ENCODE measurements at regions not wholly inside any gene's neighbourhood (a gene's known extent, or its start where the extent isn't known, plus 50 kb on each side); places are given as distances from the start of the nearest gene placed in this dataset.

GRCh38 chr3:31444220-31445142 lies 88.2 kb upstream of the STT3B start:
- Histone ChIP-seq H3K4me2 (no peak overlapping the region), H3K27ac (no peak overlapping the region), H3K4me3 (no peak overlapping the region), H3K9me3 (no peaks in the 10 kb centered on the region), H3K4me1 (no peaks in the 10 kb centered on the region)
- POLR2A ChIA-PET: no interaction called here
- ATAC-seq (no peak), DNase-seq (ENCODE audit: low read depth in 1 of 2, low spot score in 1 of 2) (no peak), FAIRE-seq (no peak)
- CTCF ChIA-PET: no interaction called here
- 53% methylated on average over 6 of the region's 6 CpGs for WGBS (ENCODE audit: missing lambda C conversion rate)
- no peak for TF ChIP-seq E2F6 (IDR thresholded peaks at IDR 0.05; ENCODE audit: borderline replicate concordance, low read depth)
- TF ChIP-seq CEBPB (IDR thresholded peaks at IDR 0.05): no peak

GRCh38 chr3:31445701-31446100 lies 87.0 kb upstream of the STT3B start:
- no peak for DNase-seq (ENCODE audit: low read depth in 1 of 2, low spot score in 1 of 2)
- ATAC-seq: no peak

DNA sequence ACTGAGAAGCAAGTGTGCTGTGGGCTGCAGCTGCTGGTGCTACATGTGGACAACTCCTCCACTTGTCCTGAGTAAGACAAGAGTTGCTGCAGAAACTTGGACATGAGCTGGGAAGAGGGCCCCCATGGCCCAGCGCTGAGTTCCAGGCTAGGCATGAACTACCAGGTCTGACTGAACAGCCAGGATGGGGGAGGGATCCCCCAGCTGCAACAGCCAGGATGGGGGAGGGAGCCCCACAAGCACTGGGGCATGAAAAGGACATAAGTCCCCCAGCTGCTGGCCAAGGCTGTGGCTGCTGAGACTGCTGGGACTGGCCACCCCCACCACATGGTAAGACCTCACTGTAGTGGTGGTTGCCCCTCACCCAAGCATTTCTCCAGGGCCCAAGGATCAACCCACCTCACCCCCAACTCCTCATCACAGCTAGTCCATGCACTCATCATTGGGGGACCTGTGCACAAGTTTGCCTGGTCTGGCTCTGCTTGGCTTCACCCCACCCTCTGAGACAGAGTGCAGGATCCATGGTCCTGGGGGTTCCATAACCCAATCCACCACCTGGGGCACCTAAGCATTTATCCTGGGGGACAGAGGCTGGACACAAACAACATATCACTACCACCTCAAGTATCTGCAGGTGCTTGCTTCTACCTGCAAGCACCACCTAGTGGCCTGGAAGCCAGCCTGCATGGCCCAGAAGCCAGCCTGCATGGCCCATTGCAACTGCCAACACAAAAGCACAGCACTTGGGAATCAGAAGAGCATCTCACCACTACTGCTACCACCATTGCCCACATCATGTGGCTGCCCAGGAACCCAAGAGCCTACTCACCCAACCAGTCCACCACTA lies 84.5 kb upstream of the STT3B start:
- ChIA-PET POLR2A (no interaction called here), CTCF (interaction anchor here (0.6 to 1.4 kb wide), 5 partner anchors 12 to 224 kb away, joined by 3 read pairs; no protein-coding TSS in a partner anchor)
- ATAC-seq (peak; percentile 64 to 83; a peak in 5 of 6 replicates), DNase-seq (ENCODE audit: low read depth in 1 of 2, low spot score in 1 of 2) (peak in 1 of 2 experiments; percentile 38), FAIRE-seq (no peak)
- no peak overlapping the region for H3K27ac ChIP-seq
- no peak overlapping the region for H3K4me2 ChIP-seq
- H3K4me3 ChIP-seq: no peak overlapping the region
- H3K4me1 ChIP-seq: no peaks in the 10 kb centered on the region
- TF ChIP-seq RAD21 (conservative IDR thresholded peaks at IDR 0.05 in 1 of 2, IDR thresholded peaks at IDR 0.05 in 1 of 2): peak; percentile 46 to 62
- peak; percentile 45; the same call in 1 of the 3 replicates for TF ChIP-seq SMC3 (IDR thresholded peaks at IDR 0.05)
- TF ChIP-seq, protein P1, sequence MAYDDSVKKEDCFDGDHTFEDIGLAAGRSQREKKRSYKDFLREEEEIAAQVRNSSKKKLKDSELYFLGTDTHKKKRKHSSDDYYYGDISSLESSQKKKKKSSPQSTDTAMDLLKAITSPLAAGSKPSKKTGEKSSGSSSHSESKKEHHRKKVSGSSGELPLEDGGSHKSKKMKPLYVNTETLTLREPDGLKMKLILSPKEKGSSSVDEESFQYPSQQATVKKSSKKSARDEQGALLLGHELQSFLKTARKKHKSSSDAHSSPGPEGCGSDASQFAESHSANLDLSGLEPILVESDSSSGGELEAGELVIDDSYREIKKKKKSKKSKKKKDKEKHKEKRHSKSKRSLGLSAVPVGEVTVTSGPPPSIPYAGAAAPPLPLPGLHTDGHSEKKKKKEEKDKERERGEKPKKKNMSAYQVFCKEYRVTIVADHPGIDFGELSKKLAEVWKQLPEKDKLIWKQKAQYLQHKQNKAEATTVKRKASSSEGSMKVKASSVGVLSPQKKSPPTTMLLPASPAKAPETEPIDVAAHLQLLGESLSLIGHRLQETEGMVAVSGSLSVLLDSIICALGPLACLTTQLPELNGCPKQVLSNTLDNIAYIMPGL (CRISPR knock-in tag; IDR thresholded peaks at IDR 0.05; ENCODE audit: borderline replicate concordance): no peak
- TF ChIP-seq, protein P2, sequence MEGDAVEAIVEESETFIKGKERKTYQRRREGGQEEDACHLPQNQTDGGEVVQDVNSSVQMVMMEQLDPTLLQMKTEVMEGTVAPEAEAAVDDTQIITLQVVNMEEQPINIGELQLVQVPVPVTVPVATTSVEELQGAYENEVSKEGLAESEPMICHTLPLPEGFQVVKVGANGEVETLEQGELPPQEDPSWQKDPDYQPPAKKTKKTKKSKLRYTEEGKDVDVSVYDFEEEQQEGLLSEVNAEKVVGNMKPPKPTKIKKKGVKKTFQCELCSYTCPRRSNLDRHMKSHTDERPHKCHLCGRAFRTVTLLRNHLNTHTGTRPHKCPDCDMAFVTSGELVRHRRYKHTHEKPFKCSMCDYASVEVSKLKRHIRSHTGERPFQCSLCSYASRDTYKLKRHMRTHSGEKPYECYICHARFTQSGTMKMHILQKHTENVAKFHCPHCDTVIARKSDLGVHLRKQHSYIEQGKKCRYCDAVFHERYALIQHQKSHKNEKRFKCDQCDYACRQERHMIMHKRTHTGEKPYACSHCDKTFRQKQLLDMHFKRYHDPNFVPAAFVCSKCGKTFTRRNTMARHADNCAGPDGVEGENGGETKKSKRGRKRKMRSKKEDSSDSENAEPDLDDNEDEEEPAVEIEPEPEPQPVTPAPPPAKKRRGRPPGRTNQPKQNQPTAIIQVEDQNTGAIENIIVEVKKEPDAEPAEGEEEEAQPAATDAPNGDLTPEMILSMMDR (IDR thresholded peaks at IDR 0.05): peak; percentile 31; the same call in 1 of the 3 replicates
- H3K9me3 ChIP-seq: no peaks in the 10 kb centered on the region
- WGBS (ENCODE audit: missing lambda C conversion rate): 100% methylated on average over 1 of the region's 1 CpG

More at GRCh38 chr3:31445701-31446100, 87.0 kb upstream of the STT3B start:
- Histone ChIP-seq H3K9me3 (no peaks in the 10 kb centered on the region), H3K4me2 (no peak overlapping the region), H3K4me3 (no peak overlapping the region), H3K4me1 (no peaks in the 10 kb centered on the region), H3K27ac (no peak overlapping the region)
- 92% methylated on average over 1 of the region's 1 CpG for WGBS (ENCODE audit: missing lambda C conversion rate)
- no peak for TF ChIP-seq KDM1A (IDR thresholded peaks at IDR 0.05; ENCODE audit: low read depth)
- TF ChIP-seq HEYL (CRISPR knock-in tag; IDR thresholded peaks at IDR 0.05): no peak
- no peak for TF ChIP-seq EP300 (IDR thresholded peaks at IDR 0.05)
- TF ChIP-seq FOSB (CRISPR knock-in tag; IDR thresholded peaks at IDR 0.05): no peak
- TF ChIP-seq RARB (CRISPR knock-in tag; IDR thresholded peaks at IDR 0.05): no peak
- TF ChIP-seq ZSCAN20 (CRISPR knock-in tag; IDR thresholded peaks at IDR 0.05): no peak
- TF ChIP-seq EHF (CRISPR knock-in tag; IDR thresholded peaks at IDR 0.05): no peak
- TF ChIP-seq CHD4 (IDR thresholded peaks at IDR 0.05; ENCODE audit: borderline replicate concordance): no peak
- no peak for TF ChIP-seq HDAC2 (IDR thresholded peaks at IDR 0.05)
- TF ChIP-seq, protein P3, sequence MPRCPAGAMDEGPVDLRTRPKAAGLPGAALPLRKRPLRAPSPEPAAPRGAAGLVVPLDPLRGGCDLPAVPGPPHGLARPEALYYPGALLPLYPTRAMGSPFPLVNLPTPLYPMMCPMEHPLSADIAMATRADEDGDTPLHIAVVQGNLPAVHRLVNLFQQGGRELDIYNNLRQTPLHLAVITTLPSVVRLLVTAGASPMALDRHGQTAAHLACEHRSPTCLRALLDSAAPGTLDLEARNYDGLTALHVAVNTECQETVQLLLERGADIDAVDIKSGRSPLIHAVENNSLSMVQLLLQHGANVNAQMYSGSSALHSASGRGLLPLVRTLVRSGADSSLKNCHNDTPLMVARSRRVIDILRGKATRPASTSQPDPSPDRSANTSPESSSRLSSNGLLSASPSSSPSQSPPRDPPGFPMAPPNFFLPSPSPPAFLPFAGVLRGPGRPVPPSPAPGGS (IDR thresholded peaks at IDR 0.05): no peak
- TF ChIP-seq ZFP36 (IDR thresholded peaks at IDR 0.05; ENCODE audit: borderline replicate concordance, partially characterized antibody): no peak
- no peak for TF ChIP-seq NFE2L2 (conservative IDR thresholded peaks at IDR 0.05; ENCODE audit: low read length)
- no peak for TF ChIP-seq JUN (IDR thresholded peaks at IDR 0.05)
- TF ChIP-seq, protein P4, sequence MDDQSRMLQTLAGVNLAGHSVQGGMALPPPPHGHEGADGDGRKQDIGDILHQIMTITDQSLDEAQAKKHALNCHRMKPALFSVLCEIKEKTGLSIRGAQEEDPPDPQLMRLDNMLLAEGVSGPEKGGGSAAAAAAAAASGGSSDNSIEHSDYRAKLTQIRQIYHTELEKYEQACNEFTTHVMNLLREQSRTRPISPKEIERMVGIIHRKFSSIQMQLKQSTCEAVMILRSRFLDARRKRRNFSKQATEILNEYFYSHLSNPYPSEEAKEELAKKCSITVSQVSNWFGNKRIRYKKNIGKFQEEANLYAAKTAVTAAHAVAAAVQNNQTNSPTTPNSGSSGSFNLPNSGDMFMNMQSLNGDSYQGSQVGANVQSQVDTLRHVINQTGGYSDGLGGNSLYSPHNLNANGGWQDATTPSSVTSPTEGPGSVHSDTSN (IDR thresholded peaks at IDR 0.05): no peak
- TF ChIP-seq NR3C1 (IDR thresholded peaks at IDR 0.05): no peak
- TF ChIP-seq RCOR1 (IDR thresholded peaks at IDR 0.05; ENCODE audit: low read depth, low read length): no peak
- TF ChIP-seq MYC (IDR thresholded peaks at IDR 0.05; ENCODE audit: borderline replicate concordance, low read length): no peak
- TF ChIP-seq BHLHE40 (IDR thresholded peaks at IDR 0.05; ENCODE audit: low read depth, low read length): no peak
- ChIA-PET CTCF (no interaction called here), POLR2A (no interaction called here)
- FAIRE-seq: no peak

Data from A549 (cell line).